Thyroid gland (tissue), 4 donors: ENCODE measurements at regions not wholly inside any gene's neighbourhood (a gene's known extent, or its start where the extent isn't known, plus 50 kb on each side); places are given as distances from the start of the nearest gene placed in this dataset.

Source experiments
- POLR2A ChIP-seq, 2 donors: fragments of 450-650 bp; IDR thresholded peaks; one replicate each; pipeline ENCODE4 v1.6.1; 2017; ENCODE audit warnings: antibody characterized with exemption in 2 of 2, mild to moderate bottlenecking in 2 of 2, moderate library complexity in 1 of 2
- TF ChIP-seq, protein P1 (sequence below), 6 experiments: fragments of 200-600 bp in 3 of 6; fragments of 450-650 bp in 3 of 6; sonication (generic) in 3 of 6; IDR thresholded peaks; one replicate each; pipeline ENCODE4 v1.5.1; 2016 to 2019; ENCODE audit warnings: antibody characterized with exemption in 6 of 6, mild to moderate bottlenecking in 2 of 6, inconsistent platforms in 1 of 6, moderate library complexity in 1 of 6

DNA sequence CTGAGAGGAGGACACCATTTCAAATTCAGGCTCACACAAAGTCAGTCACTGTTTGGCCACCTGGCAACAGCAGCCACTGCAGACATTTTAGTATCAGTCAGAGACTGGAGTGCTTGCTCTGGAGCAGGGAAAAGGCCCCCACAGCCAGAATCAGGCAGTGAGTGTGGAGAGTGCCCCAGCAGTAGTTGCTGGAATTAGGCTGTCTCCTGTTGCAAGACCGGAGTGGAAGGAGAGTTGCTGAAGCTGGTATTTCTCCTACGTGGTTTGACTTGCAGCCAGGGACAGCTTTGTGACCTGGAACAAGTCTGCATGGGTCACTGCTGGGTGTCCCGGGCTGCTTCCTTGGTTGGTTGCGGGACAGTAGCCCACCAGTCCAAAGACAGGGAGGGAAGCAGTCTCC lies 78.4 kb upstream of the TMEM168 start:
- TF ChIP-seq, protein P1, sequence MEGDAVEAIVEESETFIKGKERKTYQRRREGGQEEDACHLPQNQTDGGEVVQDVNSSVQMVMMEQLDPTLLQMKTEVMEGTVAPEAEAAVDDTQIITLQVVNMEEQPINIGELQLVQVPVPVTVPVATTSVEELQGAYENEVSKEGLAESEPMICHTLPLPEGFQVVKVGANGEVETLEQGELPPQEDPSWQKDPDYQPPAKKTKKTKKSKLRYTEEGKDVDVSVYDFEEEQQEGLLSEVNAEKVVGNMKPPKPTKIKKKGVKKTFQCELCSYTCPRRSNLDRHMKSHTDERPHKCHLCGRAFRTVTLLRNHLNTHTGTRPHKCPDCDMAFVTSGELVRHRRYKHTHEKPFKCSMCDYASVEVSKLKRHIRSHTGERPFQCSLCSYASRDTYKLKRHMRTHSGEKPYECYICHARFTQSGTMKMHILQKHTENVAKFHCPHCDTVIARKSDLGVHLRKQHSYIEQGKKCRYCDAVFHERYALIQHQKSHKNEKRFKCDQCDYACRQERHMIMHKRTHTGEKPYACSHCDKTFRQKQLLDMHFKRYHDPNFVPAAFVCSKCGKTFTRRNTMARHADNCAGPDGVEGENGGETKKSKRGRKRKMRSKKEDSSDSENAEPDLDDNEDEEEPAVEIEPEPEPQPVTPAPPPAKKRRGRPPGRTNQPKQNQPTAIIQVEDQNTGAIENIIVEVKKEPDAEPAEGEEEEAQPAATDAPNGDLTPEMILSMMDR (IDR thresholded peaks at IDR 0.05), result no peak
- no peak for TF ChIP-seq POLR2A (IDR thresholded peaks at IDR 0.05)
